ENCODE measurements at regions not wholly inside any gene's neighbourhood (a gene's known extent, or its start where the extent isn't known, plus 50 kb on each side); places are given as distances from the start of the nearest gene placed in this dataset.
A peak's percentile ranks its signal among the peaks of the same experiment; 100 is the strongest.

- no peak overlapping the region for H2BK12ac ChIP-seq (ENCODE audit: low read length)
- H3K18ac ChIP-seq (ENCODE audit: low read length), result no peak overlapping the region
These were observed 812.3 kb downstream of the ADGRL2 start for GRCh38 chr1:82612986-82613385.

GRCh38 chr1:82606546-82606945 is 805.8 kb downstream of the ADGRL2 start:
- Histone ChIP-seq H2BK120ac (ENCODE audit: low read depth, low read length) (no peak overlapping the region), H2AK5ac (ENCODE audit: low read depth, low read length) (no peak overlapping the region), H4K8ac (ENCODE audit: low read depth, low read length) (no peak overlapping the region), H3K9me3 (replicated peaks in 1 of 2; ENCODE audit: control insufficient read depth in 2 of 2, insufficient read depth in 1 of 2, low read depth in 1 of 2, low read length in 2 of 2) (no peaks in the 10 kb centered on the region), H2BK12ac (ENCODE audit: low read length) (no peak overlapping the region), H2AFZ (ENCODE audit: low read length) (no peak overlapping the region), H3K4ac (ENCODE audit: low read length) (no peak overlapping the region), H3K23ac (ENCODE audit: low read depth, low read length, poor library complexity) (no peak overlapping the region), H2BK15ac (ENCODE audit: low read length) (no peak overlapping the region), H3K27me3 (ENCODE audit: control insufficient read depth in 3 of 3, insufficient read depth in 3 of 3, low read depth in 1 of 3, low read length in 3 of 3) (no peaks in the 10 kb centered on the region), H3K4me3 (ENCODE audit: low read length in 2 of 2) (no peak overlapping the region), H3K36me3 (replicated peaks in 1 of 2; ENCODE audit: control insufficient read depth in 2 of 2, insufficient read depth in 2 of 2, low read length in 2 of 2) (no peaks in the 10 kb centered on the region), H2BK5ac (ENCODE audit: low read length) (no peak overlapping the region), H3K27ac (replicated peaks; ENCODE audit: low read length) (no peak overlapping the region), H3K4me1 (ENCODE audit: control insufficient read depth in 2 of 2, insufficient read depth in 1 of 2, low read depth in 1 of 2, low read length in 2 of 2) (no peaks in the 10 kb centered on the region), H3K18ac (ENCODE audit: low read length) (no peak overlapping the region), H3K79me1 (ENCODE audit: low read depth, low read length) (no peaks in the 10 kb centered on the region), H3K4me2 (ENCODE audit: insufficient read depth, low read length, poor library complexity, severe bottlenecking) (no peak overlapping the region), H3K9ac (ENCODE audit: low read depth, low read length, poor library complexity) (no peak overlapping the region), H3K14ac (ENCODE audit: low read length) (no peak overlapping the region), H4K91ac (ENCODE audit: low read depth, low read length, poor library complexity) (no peak overlapping the region)
- DNase-seq (ENCODE audit: low spot score), result no peak
- WGBS, 2 donors (ENCODE audit: extremely low coverage in 2 of 2, insufficient read length in 2 of 2, insufficient replicate concordance in 1 of 2), result no CpG with 5 or more reads among the region's 1 CpG

More at GRCh38 chr1:82612986-82613385, 812.3 kb downstream of the ADGRL2 start:
- H3K4me1 ChIP-seq (ENCODE audit: control insufficient read depth in 2 of 2, insufficient read depth in 1 of 2, low read depth in 1 of 2, low read length in 2 of 2), result no peaks in the 10 kb centered on the region
- no peak overlapping the region for H3K9ac ChIP-seq (ENCODE audit: low read depth, low read length, poor library complexity)
- H3K23ac ChIP-seq (ENCODE audit: low read depth, low read length, poor library complexity), result no peak overlapping the region
- no peak overlapping the region for H2BK15ac ChIP-seq (ENCODE audit: low read length)
- no peak overlapping the region for H2BK5ac ChIP-seq (ENCODE audit: low read length)
- H2AK5ac ChIP-seq (ENCODE audit: low read depth, low read length), result no peak overlapping the region
- H4K91ac ChIP-seq (ENCODE audit: low read depth, low read length, poor library complexity), result no peak overlapping the region
- no peak for DNase-seq (ENCODE audit: low spot score)
- no peaks in the 10 kb centered on the region for H3K79me1 ChIP-seq (ENCODE audit: low read depth, low read length)
- H4K8ac ChIP-seq (ENCODE audit: low read depth, low read length), result no peak overlapping the region
- no peaks in the 10 kb centered on the region for H3K36me3 ChIP-seq (replicated peaks in 1 of 2; ENCODE audit: control insufficient read depth in 2 of 2, insufficient read depth in 2 of 2, low read length in 2 of 2)
- H2BK120ac ChIP-seq (ENCODE audit: low read depth, low read length), result no peak overlapping the region
- H3K4me3 ChIP-seq (ENCODE audit: low read length in 2 of 2), result no peak overlapping the region
- H3K27ac ChIP-seq (replicated peaks; ENCODE audit: low read length), result no peak overlapping the region
- no peak overlapping the region for H3K14ac ChIP-seq (ENCODE audit: low read length)
- no peak overlapping the region for H3K4ac ChIP-seq (ENCODE audit: low read length)
- no peak overlapping the region for H3K4me2 ChIP-seq (ENCODE audit: insufficient read depth, low read length, poor library complexity, severe bottlenecking)
- no peaks in the 10 kb centered on the region for H3K9me3 ChIP-seq (replicated peaks in 1 of 2; ENCODE audit: control insufficient read depth in 2 of 2, insufficient read depth in 1 of 2, low read depth in 1 of 2, low read length in 2 of 2)
- no peaks in the 10 kb centered on the region for H3K27me3 ChIP-seq (ENCODE audit: control insufficient read depth in 3 of 3, insufficient read depth in 3 of 3, low read depth in 1 of 3, low read length in 3 of 3)
- no CpG with 5 or more reads among the region's 3 CpGs for WGBS, 2 donors (ENCODE audit: extremely low coverage in 2 of 2, insufficient read length in 2 of 2, insufficient replicate concordance in 1 of 2)
- no peak overlapping the region for H2AFZ ChIP-seq (ENCODE audit: low read length)

GRCh38 chr1:82604524-82604923 is 803.8 kb downstream of the ADGRL2 start:
- H3K4ac ChIP-seq (ENCODE audit: low read length), result no peak overlapping the region
- no peak overlapping the region for H3K4me2 ChIP-seq (ENCODE audit: insufficient read depth, low read length, poor library complexity, severe bottlenecking)
- no peaks in the 10 kb centered on the region for H3K79me1 ChIP-seq (ENCODE audit: low read depth, low read length)
- no peaks in the 10 kb centered on the region for H3K27me3 ChIP-seq (ENCODE audit: control insufficient read depth in 3 of 3, insufficient read depth in 3 of 3, low read depth in 1 of 3, low read length in 3 of 3)
- H2BK15ac ChIP-seq (ENCODE audit: low read length), result no peak overlapping the region
- peak; percentile 6 for DNase-seq (ENCODE audit: low spot score)
- no peak overlapping the region for H3K14ac ChIP-seq (ENCODE audit: low read length)
- H3K9me3 ChIP-seq (replicated peaks in 1 of 2; ENCODE audit: control insufficient read depth in 2 of 2, insufficient read depth in 1 of 2, low read depth in 1 of 2, low read length in 2 of 2), result no peaks in the 10 kb centered on the region
- no peak overlapping the region for H2BK12ac ChIP-seq (ENCODE audit: low read length)
- no peak overlapping the region for H2AK5ac ChIP-seq (ENCODE audit: low read depth, low read length)
- H3K23ac ChIP-seq (ENCODE audit: low read depth, low read length, poor library complexity), result no peak overlapping the region
- H4K8ac ChIP-seq (ENCODE audit: low read depth, low read length), result no peak overlapping the region
- WGBS, 2 donors (ENCODE audit: extremely low coverage in 2 of 2, insufficient read length in 2 of 2, insufficient replicate concordance in 1 of 2), result no CpG with 5 or more reads among the region's 4 CpGs
- no peak overlapping the region for H3K9ac ChIP-seq (ENCODE audit: low read depth, low read length, poor library complexity)
- no peaks in the 10 kb centered on the region for H3K4me1 ChIP-seq (ENCODE audit: control insufficient read depth in 2 of 2, insufficient read depth in 1 of 2, low read depth in 1 of 2, low read length in 2 of 2)
- no peak overlapping the region for H2AFZ ChIP-seq (ENCODE audit: low read length)
- no peak overlapping the region for H2BK120ac ChIP-seq (ENCODE audit: low read depth, low read length)
- no peak overlapping the region for H3K18ac ChIP-seq (ENCODE audit: low read length)
- H3K27ac ChIP-seq (replicated peaks; ENCODE audit: low read length), result no peak overlapping the region
- no peak overlapping the region for H2BK5ac ChIP-seq (ENCODE audit: low read length)
- no peak overlapping the region for H4K91ac ChIP-seq (ENCODE audit: low read depth, low read length, poor library complexity)
- H3K36me3 ChIP-seq (replicated peaks in 1 of 2; ENCODE audit: control insufficient read depth in 2 of 2, insufficient read depth in 2 of 2, low read length in 2 of 2), result no peaks in the 10 kb centered on the region
- no peak overlapping the region for H3K4me3 ChIP-seq (ENCODE audit: low read length in 2 of 2)

- Histone ChIP-seq H3K36me3 (replicated peaks in 1 of 2; ENCODE audit: control insufficient read depth in 2 of 2, insufficient read depth in 2 of 2, low read length in 2 of 2) (no peaks in the 10 kb centered on the region), H3K18ac (ENCODE audit: low read length) (no peak overlapping the region), H3K4me1 (ENCODE audit: control insufficient read depth in 2 of 2, insufficient read depth in 1 of 2, low read depth in 1 of 2, low read length in 2 of 2) (no peaks in the 10 kb centered on the region), H4K91ac (ENCODE audit: low read depth, low read length, poor library complexity) (no peak overlapping the region), H2AK5ac (ENCODE audit: low read depth, low read length) (no peak overlapping the region), H3K23ac (ENCODE audit: low read depth, low read length, poor library complexity) (no peak overlapping the region), H2BK5ac (ENCODE audit: low read length) (no peak overlapping the region), H3K4ac (ENCODE audit: low read length) (no peak overlapping the region), H3K79me1 (ENCODE audit: low read depth, low read length) (no peaks in the 10 kb centered on the region), H3K9me3 (replicated peaks in 1 of 2; ENCODE audit: control insufficient read depth in 2 of 2, insufficient read depth in 1 of 2, low read depth in 1 of 2, low read length in 2 of 2) (no peaks in the 10 kb centered on the region), H3K4me2 (ENCODE audit: insufficient read depth, low read length, poor library complexity, severe bottlenecking) (no peak overlapping the region), H3K4me3 (ENCODE audit: low read length in 2 of 2) (no peak overlapping the region), H3K9ac (ENCODE audit: low read depth, low read length, poor library complexity) (no peak overlapping the region), H2AFZ (ENCODE audit: low read length) (no peak overlapping the region), H3K27ac (replicated peaks; ENCODE audit: low read length) (no peak overlapping the region), H2BK120ac (ENCODE audit: low read depth, low read length) (no peak overlapping the region), H3K27me3 (ENCODE audit: control insufficient read depth in 3 of 3, insufficient read depth in 3 of 3, low read depth in 1 of 3, low read length in 3 of 3) (no peaks in the 10 kb centered on the region), H3K14ac (ENCODE audit: low read length) (no peak overlapping the region), H2BK12ac (ENCODE audit: low read length) (no peak overlapping the region), H4K8ac (ENCODE audit: low read depth, low read length) (no peak overlapping the region), H2BK15ac (ENCODE audit: low read length) (no peak overlapping the region)
- DNase-seq (ENCODE audit: low spot score), result no peak
These were observed 799.6 kb downstream of the ADGRL2 start for GRCh38 chr1:82600314-82600713.
